ENCODE measurements at regions not wholly inside any gene's neighbourhood (a gene's known extent, or its start where the extent isn't known, plus 50 kb on each side); places are given as distances from the start of the nearest gene placed in this dataset.
"Not testable (repeated sequence)": the region's sequence is repeated elsewhere in the genome, so short reads cannot be mapped to it uniquely, and the experiment has no call there.

DNA sequence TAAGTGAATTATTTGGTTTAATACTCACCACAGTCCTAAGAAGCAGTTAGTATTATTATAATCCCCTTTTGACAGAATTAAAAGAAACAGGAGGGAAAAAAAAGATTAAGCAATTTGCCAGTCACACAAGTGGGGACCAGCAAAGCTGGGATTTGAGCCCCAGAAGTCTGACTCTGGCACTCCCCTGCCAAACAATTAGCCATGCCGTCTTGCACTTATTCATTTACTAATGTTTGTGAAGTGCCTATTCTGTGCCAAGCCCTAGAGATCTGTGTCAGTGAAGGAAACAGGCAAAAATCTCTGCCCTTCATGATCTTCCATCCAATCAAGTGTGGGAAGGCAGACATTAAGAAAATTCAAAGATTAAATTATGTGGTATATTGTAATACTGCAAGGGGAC lies 126.0 kb upstream of the TOP1 start:
- ATAC-seq (ENCODE audit: low read depth) (no peak), DNase-seq (no peak)
- no CpG with 5 or more reads among the region's 1 CpG for WGBS (ENCODE audit: insufficient coverage)
- peaks cover 8% of the 10 kb centered on the region for H3K9me3 Mint-ChIP-seq (ENCODE audit: insufficient read depth)
- Histone ChIP-seq H2AFZ (ENCODE audit: insufficient read depth, low read depth, low read length, poor library complexity, severe bottlenecking) (no peak overlapping the region), H3K27ac (ENCODE audit: low read length in 2 of 2) (no peak overlapping the region), H3K9ac (ENCODE audit: low read length) (no peak overlapping the region), H3K4me1 (ENCODE audit: control insufficient read depth in 2 of 2, insufficient read depth in 2 of 2, low read length in 2 of 2) (no peaks in the 10 kb centered on the region), H3K4me3 (ENCODE audit: control extremely low read depth in 1 of 5, extremely low read depth in 1 of 5, insufficient read depth in 1 of 5, low read depth in 2 of 5, low read length in 4 of 5) (no peak overlapping the region), H4K20me1 (ENCODE audit: control insufficient read depth, insufficient read depth, low read length, poor library complexity, severe bottlenecking) (no peaks in the 10 kb centered on the region), H3K4me2 (replicated peaks; ENCODE audit: low read depth, low read length, poor library complexity, severe bottlenecking) (no peak overlapping the region), H3K79me2 (ENCODE audit: control insufficient read depth, insufficient read depth, low read length) (no peaks in the 10 kb centered on the region), H3K36me3 (replicated peaks in 1 of 2; ENCODE audit: control extremely low read depth in 1 of 2, control insufficient read depth in 1 of 2, extremely low read depth in 1 of 2, insufficient read depth in 2 of 2, low read length in 1 of 2) (no peaks in the 10 kb centered on the region), H3K9me3 (ENCODE audit: control extremely low read depth in 1 of 3, control insufficient read depth in 2 of 3, insufficient read depth in 1 of 3, low read length in 2 of 3) (peaks cover 0 to 8% (median 2%) of the 10 kb centered on the region in 3 donors), H3K27me3 (replicated peaks in 1 of 4; ENCODE audit: control extremely low read depth in 1 of 4, control insufficient read depth in 3 of 4, insufficient read depth in 4 of 4, low read length in 3 of 4) (no peaks in the 10 kb centered on the region)
- ChIA-PET POLR2A (no interaction called here), CTCF (no interaction called here)
- TF ChIP-seq, protein P1, sequence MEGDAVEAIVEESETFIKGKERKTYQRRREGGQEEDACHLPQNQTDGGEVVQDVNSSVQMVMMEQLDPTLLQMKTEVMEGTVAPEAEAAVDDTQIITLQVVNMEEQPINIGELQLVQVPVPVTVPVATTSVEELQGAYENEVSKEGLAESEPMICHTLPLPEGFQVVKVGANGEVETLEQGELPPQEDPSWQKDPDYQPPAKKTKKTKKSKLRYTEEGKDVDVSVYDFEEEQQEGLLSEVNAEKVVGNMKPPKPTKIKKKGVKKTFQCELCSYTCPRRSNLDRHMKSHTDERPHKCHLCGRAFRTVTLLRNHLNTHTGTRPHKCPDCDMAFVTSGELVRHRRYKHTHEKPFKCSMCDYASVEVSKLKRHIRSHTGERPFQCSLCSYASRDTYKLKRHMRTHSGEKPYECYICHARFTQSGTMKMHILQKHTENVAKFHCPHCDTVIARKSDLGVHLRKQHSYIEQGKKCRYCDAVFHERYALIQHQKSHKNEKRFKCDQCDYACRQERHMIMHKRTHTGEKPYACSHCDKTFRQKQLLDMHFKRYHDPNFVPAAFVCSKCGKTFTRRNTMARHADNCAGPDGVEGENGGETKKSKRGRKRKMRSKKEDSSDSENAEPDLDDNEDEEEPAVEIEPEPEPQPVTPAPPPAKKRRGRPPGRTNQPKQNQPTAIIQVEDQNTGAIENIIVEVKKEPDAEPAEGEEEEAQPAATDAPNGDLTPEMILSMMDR (IDR thresholded peaks at IDR 0.05) = no peak
- TF ChIP-seq EZH2 (IDR thresholded peaks at IDR 0.05; ENCODE audit: borderline replicate concordance, insufficient read depth, low read depth, low read length, poor library complexity, severe bottlenecking) = no peak
- intact Hi-C loops (cut with micrococcal nuclease) = no loop called here
- no peaks in the 10 kb centered on the region for H3K4me1 Mint-ChIP-seq
- no peak overlapping the region for H3K4me3 Mint-ChIP-seq
- no peak overlapping the region for H3K27ac Mint-ChIP-seq
- H3K27me3 Mint-ChIP-seq = no peaks in the 10 kb centered on the region

DNA sequence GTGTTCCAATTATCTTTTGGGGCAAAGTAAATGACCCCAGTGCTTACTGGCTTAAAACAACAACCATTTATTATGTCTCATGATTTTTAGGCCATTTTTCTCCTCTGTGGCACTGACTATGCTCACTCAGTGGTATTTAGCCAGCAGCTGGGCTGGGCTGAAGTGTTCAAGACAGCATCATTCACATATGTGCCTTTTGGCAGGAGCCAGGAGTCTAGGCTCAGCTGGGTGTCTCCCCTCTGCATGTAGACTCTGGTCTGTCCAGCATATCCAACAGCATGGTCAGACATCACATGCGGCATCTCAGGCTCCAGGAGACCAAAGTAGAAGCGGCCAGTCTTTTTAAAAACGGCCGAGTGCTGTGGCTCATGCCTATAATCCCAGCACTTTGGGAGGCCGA lies 120.3 kb upstream of the TOP1 start:
- Histone ChIP-seq H3K4me1 (ENCODE audit: control insufficient read depth in 2 of 2, insufficient read depth in 2 of 2, low read length in 2 of 2) (no peaks in the 10 kb centered on the region), H3K9me3 (ENCODE audit: control extremely low read depth in 1 of 3, control insufficient read depth in 2 of 3, insufficient read depth in 1 of 3, low read length in 2 of 3) (peaks cover 0 to 16% (median 2%) of the 10 kb centered on the region in 3 donors), H3K36me3 (replicated peaks in 1 of 2; ENCODE audit: control extremely low read depth in 1 of 2, control insufficient read depth in 1 of 2, extremely low read depth in 1 of 2, insufficient read depth in 2 of 2, low read length in 1 of 2) (no peaks in the 10 kb centered on the region), H2AFZ (ENCODE audit: insufficient read depth, low read depth, low read length, poor library complexity, severe bottlenecking) (no peak overlapping the region), H3K79me2 (ENCODE audit: control insufficient read depth, insufficient read depth, low read length) (no peaks in the 10 kb centered on the region), H4K20me1 (ENCODE audit: control insufficient read depth, insufficient read depth, low read length, poor library complexity, severe bottlenecking) (no peaks in the 10 kb centered on the region), H3K27ac (ENCODE audit: low read length in 2 of 2) (no peak overlapping the region), H3K27me3 (replicated peaks in 1 of 4; ENCODE audit: control extremely low read depth in 1 of 4, control insufficient read depth in 3 of 4, insufficient read depth in 4 of 4, low read length in 3 of 4) (no peaks in the 10 kb centered on the region), H3K4me3 (ENCODE audit: control extremely low read depth in 1 of 5, extremely low read depth in 1 of 5, insufficient read depth in 1 of 5, low read depth in 2 of 5, low read length in 4 of 5) (no peak overlapping the region), H3K9ac (ENCODE audit: low read length) (no peak overlapping the region), H3K4me2 (replicated peaks; ENCODE audit: low read depth, low read length, poor library complexity, severe bottlenecking) (no peak overlapping the region)
- no peaks in the 10 kb centered on the region for H3K4me1 Mint-ChIP-seq
- ATAC-seq (ENCODE audit: low read depth) = no peak
- intact Hi-C loops (cut with micrococcal nuclease) = no loop called here
- no peaks in the 10 kb centered on the region for H3K27me3 Mint-ChIP-seq
- no peak for DNase-seq
- CTCF ChIA-PET = no interaction called here
- H3K9me3 Mint-ChIP-seq (ENCODE audit: insufficient read depth) = peaks cover 8% of the 10 kb centered on the region
- POLR2A ChIA-PET = no interaction called here
- H3K27ac Mint-ChIP-seq = no peak overlapping the region
- no peak overlapping the region for H3K4me3 Mint-ChIP-seq
- TF ChIP-seq, protein P1 (IDR thresholded peaks at IDR 0.05) = no peak
- WGBS (ENCODE audit: insufficient coverage) = 98% methylated on average over 5 of the region's 5 CpGs

- H3K27ac ChIP-seq (ENCODE audit: low read length in 2 of 2); ATAC-seq (ENCODE audit: low read depth); H3K4me1 ChIP-seq (ENCODE audit: control insufficient read depth in 2 of 2, insufficient read depth in 2 of 2, low read length in 2 of 2); H2AFZ ChIP-seq (ENCODE audit: insufficient read depth, low read depth, low read length, poor library complexity, severe bottlenecking); intact Hi-C loops (cut with micrococcal nuclease); CTCF ChIA-PET; H3K4me1 Mint-ChIP-seq; H3K27me3 Mint-ChIP-seq; H3K9me3 Mint-ChIP-seq (ENCODE audit: insufficient read depth); H3K27ac Mint-ChIP-seq; POLR2A ChIA-PET; H3K4me3 Mint-ChIP-seq; H4K20me1 ChIP-seq (ENCODE audit: control insufficient read depth, insufficient read depth, low read length, poor library complexity, severe bottlenecking); DNase-seq; H3K4me2 ChIP-seq (replicated peaks; ENCODE audit: low read depth, low read length, poor library complexity, severe bottlenecking); H3K9ac ChIP-seq (ENCODE audit: low read length); H3K79me2 ChIP-seq (ENCODE audit: control insufficient read depth, insufficient read depth, low read length); H3K36me3 ChIP-seq (replicated peaks in 1 of 2; ENCODE audit: control extremely low read depth in 1 of 2, control insufficient read depth in 1 of 2, extremely low read depth in 1 of 2, insufficient read depth in 2 of 2, low read length in 1 of 2); H3K27me3 ChIP-seq (replicated peaks in 1 of 4; ENCODE audit: control extremely low read depth in 1 of 4, control insufficient read depth in 3 of 4, insufficient read depth in 4 of 4, low read length in 3 of 4); H3K4me3 ChIP-seq (ENCODE audit: control extremely low read depth in 1 of 5, extremely low read depth in 1 of 5, insufficient read depth in 1 of 5, low read depth in 2 of 5, low read length in 4 of 5): not testable (repeated sequence)
- 70% methylated on average over 16 of the region's 16 CpGs for WGBS (ENCODE audit: insufficient coverage)
- peaks cover 0 to 16% (median 2%) of the 10 kb centered on the region in 3 donors for H3K9me3 ChIP-seq (ENCODE audit: control extremely low read depth in 1 of 3, control insufficient read depth in 2 of 3, insufficient read depth in 1 of 3, low read length in 2 of 3)
These were observed 119.1 kb upstream of the TOP1 start for GRCh38 chr20:40909489-40909888.

Measured in B cell (primary cell).